ENCODE measurements at regions not wholly inside any gene's neighbourhood (a gene's known extent, or its start where the extent isn't known, plus 50 kb on each side); places are given as distances from the start of the nearest gene placed in this dataset.
"Not testable (repeated sequence)": the region's sequence is repeated elsewhere in the genome, so short reads cannot be mapped to it uniquely, and the experiment has no call there.

DNA sequence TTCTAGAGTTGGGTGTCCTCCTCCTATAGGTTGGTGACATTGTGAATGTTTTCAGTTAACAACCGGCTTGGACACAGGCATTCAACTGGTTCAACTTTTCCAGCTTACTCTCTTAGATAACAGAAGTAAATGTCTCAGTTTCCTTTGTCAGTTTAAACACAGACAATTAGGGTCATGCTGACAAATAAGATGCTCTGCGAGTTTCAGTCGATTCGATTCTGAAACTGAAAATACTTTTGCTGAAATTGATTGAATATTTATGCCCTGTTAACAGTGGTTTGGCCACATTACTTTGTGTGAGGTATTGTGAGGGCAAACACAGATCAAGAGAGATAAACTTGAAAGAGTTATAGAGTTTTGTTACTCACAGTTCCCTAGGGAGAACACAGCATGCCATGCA, 330.5 kb upstream of the FOLH1 start:
- not testable (repeated sequence) for H2BK15ac ChIP-seq (ENCODE audit: low read length); H2BK120ac ChIP-seq (ENCODE audit: low read depth, low read length); H3K18ac ChIP-seq (ENCODE audit: low read length); H2BK5ac ChIP-seq (ENCODE audit: low read length); H4K8ac ChIP-seq (ENCODE audit: low read depth, low read length); H2AK5ac ChIP-seq (ENCODE audit: low read depth, low read length); H2BK12ac ChIP-seq (ENCODE audit: low read length); H3K4me1 ChIP-seq (ENCODE audit: control insufficient read depth in 2 of 2, insufficient read depth in 1 of 2, low read depth in 1 of 2, low read length in 2 of 2); H3K4me3 ChIP-seq (ENCODE audit: low read length in 2 of 2); H3K4me2 ChIP-seq (ENCODE audit: insufficient read depth, low read length, poor library complexity, severe bottlenecking); DNase-seq (ENCODE audit: low spot score); H2AFZ ChIP-seq (ENCODE audit: low read length); H3K14ac ChIP-seq (ENCODE audit: low read length); H3K23ac ChIP-seq (ENCODE audit: low read depth, low read length, poor library complexity); H3K36me3 ChIP-seq (replicated peaks in 1 of 2; ENCODE audit: control insufficient read depth in 2 of 2, insufficient read depth in 2 of 2, low read length in 2 of 2); H3K9me3 ChIP-seq (replicated peaks in 1 of 2; ENCODE audit: control insufficient read depth in 2 of 2, insufficient read depth in 1 of 2, low read depth in 1 of 2, low read length in 2 of 2); H3K27ac ChIP-seq (replicated peaks; ENCODE audit: low read length); H3K27me3 ChIP-seq (ENCODE audit: control insufficient read depth in 3 of 3, insufficient read depth in 3 of 3, low read depth in 1 of 3, low read length in 3 of 3); H4K91ac ChIP-seq (ENCODE audit: low read depth, low read length, poor library complexity); H3K9ac ChIP-seq (ENCODE audit: low read depth, low read length, poor library complexity); H3K79me1 ChIP-seq (ENCODE audit: low read depth, low read length); H3K4ac ChIP-seq (ENCODE audit: low read length)
- no CpG with 5 or more reads among the region's 4 CpGs for WGBS, 2 donors (ENCODE audit: extremely low coverage in 2 of 2, insufficient read length in 2 of 2, insufficient replicate concordance in 1 of 2)

DNA sequence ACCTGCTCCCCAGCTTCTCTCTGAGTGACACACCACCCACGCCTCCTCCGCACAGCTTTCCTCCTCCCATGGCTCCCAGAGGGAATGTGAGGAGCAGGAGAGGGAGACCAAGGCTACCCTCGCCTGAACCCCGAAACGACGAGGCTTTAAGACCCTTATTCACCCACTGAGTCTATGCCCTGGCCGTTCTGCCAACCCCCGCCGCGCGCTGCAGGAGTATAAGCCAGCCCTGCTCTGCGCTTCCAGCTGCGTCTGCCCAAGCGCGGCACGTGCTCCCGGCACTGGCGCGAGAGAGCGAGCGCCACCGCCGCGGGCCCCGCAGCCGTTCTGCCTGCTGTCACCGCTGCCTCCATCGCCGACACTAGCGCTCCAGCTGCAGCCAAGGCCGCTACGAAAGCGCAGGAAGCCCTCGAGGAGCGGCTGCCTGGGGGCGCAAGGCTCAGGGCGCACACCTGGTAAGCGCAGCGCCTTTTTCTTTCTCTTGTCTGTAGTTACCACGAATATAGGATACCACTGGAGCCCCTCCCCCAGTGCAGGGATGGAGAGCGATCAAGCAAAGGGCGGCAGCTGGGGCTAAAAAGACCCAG, 350.0 kb upstream of the FOLH1 start:
- H2BK5ac ChIP-seq (ENCODE audit: low read length); H2BK12ac ChIP-seq (ENCODE audit: low read length); H4K8ac ChIP-seq (ENCODE audit: low read depth, low read length); H2BK15ac ChIP-seq (ENCODE audit: low read length); H3K36me3 ChIP-seq (replicated peaks in 1 of 2; ENCODE audit: control insufficient read depth in 2 of 2, insufficient read depth in 2 of 2, low read length in 2 of 2); H3K27ac ChIP-seq (replicated peaks; ENCODE audit: low read length); H2AFZ ChIP-seq (ENCODE audit: low read length); H3K9me3 ChIP-seq (replicated peaks in 1 of 2; ENCODE audit: control insufficient read depth in 2 of 2, insufficient read depth in 1 of 2, low read depth in 1 of 2, low read length in 2 of 2); H4K91ac ChIP-seq (ENCODE audit: low read depth, low read length, poor library complexity); H3K4me1 ChIP-seq (ENCODE audit: control insufficient read depth in 2 of 2, insufficient read depth in 1 of 2, low read depth in 1 of 2, low read length in 2 of 2); H3K4me2 ChIP-seq (ENCODE audit: insufficient read depth, low read length, poor library complexity, severe bottlenecking); H3K14ac ChIP-seq (ENCODE audit: low read length); H2AK5ac ChIP-seq (ENCODE audit: low read depth, low read length); H2BK120ac ChIP-seq (ENCODE audit: low read depth, low read length); H3K18ac ChIP-seq (ENCODE audit: low read length); H3K4me3 ChIP-seq (ENCODE audit: low read length in 2 of 2); DNase-seq (ENCODE audit: low spot score); H3K4ac ChIP-seq (ENCODE audit: low read length); H3K27me3 ChIP-seq (ENCODE audit: control insufficient read depth in 3 of 3, insufficient read depth in 3 of 3, low read depth in 1 of 3, low read length in 3 of 3); H3K79me1 ChIP-seq (ENCODE audit: low read depth, low read length); H3K23ac ChIP-seq (ENCODE audit: low read depth, low read length, poor library complexity); H3K9ac ChIP-seq (ENCODE audit: low read depth, low read length, poor library complexity): not testable (repeated sequence)
- WGBS, 2 donors (ENCODE audit: extremely low coverage in 2 of 2, insufficient read length in 2 of 2, insufficient replicate concordance in 1 of 2) = no CpG with 5 or more reads among the region's 42 CpGs

DNA sequence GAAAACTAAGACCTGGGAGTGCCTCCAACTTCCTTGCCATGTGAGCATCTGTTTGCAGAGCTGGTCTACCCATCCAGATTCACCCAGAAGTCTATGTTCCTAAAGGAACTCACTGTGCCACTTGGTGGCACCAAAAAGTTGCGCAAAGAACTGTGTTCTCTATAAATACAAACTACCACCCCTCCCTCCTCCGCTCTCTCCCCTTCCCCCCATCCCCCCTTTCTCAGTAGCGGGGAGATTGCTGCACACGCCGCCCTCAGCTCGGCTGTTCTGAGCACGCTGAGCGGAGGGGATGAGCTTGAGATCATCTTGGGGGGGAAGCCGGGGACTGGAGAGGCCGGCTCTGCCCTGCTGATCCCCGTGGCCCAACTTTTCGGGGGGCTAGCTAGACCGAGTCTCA, 352.2 kb upstream of the FOLH1 start:
- H3K27ac ChIP-seq (replicated peaks; ENCODE audit: low read length); H3K23ac ChIP-seq (ENCODE audit: low read depth, low read length, poor library complexity); H2BK120ac ChIP-seq (ENCODE audit: low read depth, low read length); H4K91ac ChIP-seq (ENCODE audit: low read depth, low read length, poor library complexity); H2BK15ac ChIP-seq (ENCODE audit: low read length); H3K9ac ChIP-seq (ENCODE audit: low read depth, low read length, poor library complexity); H3K14ac ChIP-seq (ENCODE audit: low read length); H2AFZ ChIP-seq (ENCODE audit: low read length); H3K79me1 ChIP-seq (ENCODE audit: low read depth, low read length); H2AK5ac ChIP-seq (ENCODE audit: low read depth, low read length); H3K4me1 ChIP-seq (ENCODE audit: control insufficient read depth in 2 of 2, insufficient read depth in 1 of 2, low read depth in 1 of 2, low read length in 2 of 2); H4K8ac ChIP-seq (ENCODE audit: low read depth, low read length); H2BK5ac ChIP-seq (ENCODE audit: low read length); H3K18ac ChIP-seq (ENCODE audit: low read length); H3K4me3 ChIP-seq (ENCODE audit: low read length in 2 of 2); H3K36me3 ChIP-seq (replicated peaks in 1 of 2; ENCODE audit: control insufficient read depth in 2 of 2, insufficient read depth in 2 of 2, low read length in 2 of 2); H2BK12ac ChIP-seq (ENCODE audit: low read length); H3K27me3 ChIP-seq (ENCODE audit: control insufficient read depth in 3 of 3, insufficient read depth in 3 of 3, low read depth in 1 of 3, low read length in 3 of 3); H3K4ac ChIP-seq (ENCODE audit: low read length); H3K9me3 ChIP-seq (replicated peaks in 1 of 2; ENCODE audit: control insufficient read depth in 2 of 2, insufficient read depth in 1 of 2, low read depth in 1 of 2, low read length in 2 of 2); H3K4me2 ChIP-seq (ENCODE audit: insufficient read depth, low read length, poor library complexity, severe bottlenecking); DNase-seq (ENCODE audit: low spot score): not testable (repeated sequence)
- WGBS, 2 donors (ENCODE audit: extremely low coverage in 2 of 2, insufficient read length in 2 of 2, insufficient replicate concordance in 1 of 2) = no CpG with 5 or more reads among the region's 13 CpGs

DNA sequence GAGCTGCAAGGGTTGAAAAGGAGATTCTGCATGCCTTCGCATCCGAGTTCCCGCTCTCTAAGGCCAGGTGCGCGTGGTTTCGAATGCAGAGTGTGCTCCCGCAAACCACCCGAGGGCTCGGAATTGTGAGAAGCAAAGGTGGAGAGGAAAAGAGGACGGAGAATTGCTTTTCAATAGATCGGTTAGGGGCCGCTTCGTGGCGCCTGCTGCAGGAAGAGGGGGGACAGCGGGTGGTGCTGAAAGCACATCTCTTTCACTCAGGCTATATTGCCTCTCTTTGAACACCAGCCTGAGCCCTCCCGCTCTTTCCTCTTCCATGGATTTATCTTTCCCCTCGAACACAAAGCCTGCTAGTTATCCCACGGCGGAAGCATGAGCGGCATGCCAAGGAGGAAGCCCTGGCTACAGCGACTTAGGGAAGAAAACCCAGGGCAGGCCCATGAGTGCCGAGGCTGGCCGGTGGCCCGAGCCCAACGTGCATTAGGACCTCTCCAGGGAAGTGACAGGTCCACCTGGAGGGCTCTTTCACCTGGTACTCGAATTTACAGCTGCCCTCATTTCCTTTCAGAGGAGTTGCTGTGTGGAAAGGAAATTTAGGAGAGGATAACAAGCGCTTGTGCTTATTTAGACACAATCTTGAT, 353.0 kb upstream of the FOLH1 start:
- not testable (repeated sequence) for H3K36me3 ChIP-seq (replicated peaks in 1 of 2; ENCODE audit: control insufficient read depth in 2 of 2, insufficient read depth in 2 of 2, low read length in 2 of 2); H3K4ac ChIP-seq (ENCODE audit: low read length); DNase-seq (ENCODE audit: low spot score); H3K14ac ChIP-seq (ENCODE audit: low read length); H2AK5ac ChIP-seq (ENCODE audit: low read depth, low read length); H3K4me3 ChIP-seq (ENCODE audit: low read length in 2 of 2); H3K9me3 ChIP-seq (replicated peaks in 1 of 2; ENCODE audit: control insufficient read depth in 2 of 2, insufficient read depth in 1 of 2, low read depth in 1 of 2, low read length in 2 of 2); H3K4me2 ChIP-seq (ENCODE audit: insufficient read depth, low read length, poor library complexity, severe bottlenecking); H3K9ac ChIP-seq (ENCODE audit: low read depth, low read length, poor library complexity); H3K27me3 ChIP-seq (ENCODE audit: control insufficient read depth in 3 of 3, insufficient read depth in 3 of 3, low read depth in 1 of 3, low read length in 3 of 3); H3K23ac ChIP-seq (ENCODE audit: low read depth, low read length, poor library complexity); H3K79me1 ChIP-seq (ENCODE audit: low read depth, low read length); H2BK12ac ChIP-seq (ENCODE audit: low read length); H2BK5ac ChIP-seq (ENCODE audit: low read length); H3K27ac ChIP-seq (replicated peaks; ENCODE audit: low read length); H3K4me1 ChIP-seq (ENCODE audit: control insufficient read depth in 2 of 2, insufficient read depth in 1 of 2, low read depth in 1 of 2, low read length in 2 of 2); H4K91ac ChIP-seq (ENCODE audit: low read depth, low read length, poor library complexity); H2BK15ac ChIP-seq (ENCODE audit: low read length); H4K8ac ChIP-seq (ENCODE audit: low read depth, low read length); H3K18ac ChIP-seq (ENCODE audit: low read length); H2BK120ac ChIP-seq (ENCODE audit: low read depth, low read length); H2AFZ ChIP-seq (ENCODE audit: low read length)
- WGBS, 2 donors (ENCODE audit: extremely low coverage in 2 of 2, insufficient read length in 2 of 2, insufficient replicate concordance in 1 of 2) = no CpG with 5 or more reads among the region's 27 CpGs

All from neuronal stem cell (in vitro differentiated cells).